Suppressor macrophage treated with lipopolysaccharide for 1 hour (primary cell): ENCODE measurements at regions not wholly inside any gene's neighbourhood (a gene's known extent, or its start where the extent isn't known, plus 50 kb on each side); places are given as distances from the start of the nearest gene placed in this dataset.
"Not testable (repeated sequence)": the region's sequence is repeated elsewhere in the genome, so short reads cannot be mapped to it uniquely, and the experiment has no call there.

Experiments
- DNase-seq, 3 donors: peaks; one replicate each; pipeline ENCODE4 v3.0.0-alpha.2; 2020 to 2022

DNA sequence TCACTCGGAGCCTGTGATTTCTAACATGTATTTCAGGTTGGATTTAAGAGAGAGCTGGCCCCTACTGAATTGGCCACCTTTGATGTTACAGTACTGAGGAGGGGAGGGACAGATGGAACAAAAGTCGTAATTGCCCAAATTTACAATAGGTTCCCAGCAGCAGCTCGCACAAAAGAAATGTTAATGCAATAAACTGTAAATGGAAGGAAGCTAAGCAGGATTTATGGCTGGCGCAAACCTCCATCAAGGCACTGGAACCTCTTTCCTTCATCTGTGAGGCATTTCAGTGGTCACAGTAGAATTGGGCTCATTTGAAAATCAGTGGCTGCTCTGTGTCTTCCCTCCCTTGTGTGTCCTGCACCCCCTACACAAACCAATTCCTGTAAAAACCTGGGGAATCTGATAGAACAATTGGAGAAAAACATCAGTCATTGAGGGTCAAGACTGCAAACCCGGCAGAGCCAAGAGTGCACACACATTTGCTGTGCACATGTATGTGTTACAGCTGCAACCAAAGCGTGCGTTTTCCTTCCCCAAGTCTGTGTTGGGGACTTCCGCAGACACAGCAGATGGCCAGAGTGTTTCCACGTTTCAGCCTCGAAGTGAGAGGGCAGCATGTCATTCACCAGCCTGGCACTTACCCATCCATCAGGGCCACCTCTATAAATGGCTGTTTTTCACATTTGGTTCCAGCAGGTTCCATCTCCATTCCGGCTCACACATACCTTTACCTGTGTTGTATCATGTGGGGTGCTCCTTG lies 192.8 kb downstream of the TM9SF2 start:
- DNase-seq = no peak

DNA sequence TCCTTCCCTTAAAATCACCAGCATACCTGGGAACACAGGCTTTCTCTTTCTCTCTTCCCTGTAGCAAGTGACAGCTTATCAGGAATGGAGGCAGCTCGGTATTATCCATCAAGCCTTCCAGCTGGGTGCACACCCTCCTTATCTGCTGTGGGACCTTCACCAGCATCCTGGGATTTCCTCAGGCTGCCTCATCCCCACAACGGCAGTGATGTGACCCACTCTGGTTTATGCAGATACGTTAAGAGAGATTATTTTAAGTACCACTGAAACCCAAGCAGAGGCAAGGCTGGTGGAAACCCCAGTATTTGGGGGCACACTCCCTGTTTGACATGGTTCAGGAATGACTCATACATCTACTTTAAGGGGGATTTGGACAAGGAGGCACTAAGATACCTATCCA lies 192.1 kb downstream of the TM9SF2 start:
- no peak for DNase-seq

DNA sequence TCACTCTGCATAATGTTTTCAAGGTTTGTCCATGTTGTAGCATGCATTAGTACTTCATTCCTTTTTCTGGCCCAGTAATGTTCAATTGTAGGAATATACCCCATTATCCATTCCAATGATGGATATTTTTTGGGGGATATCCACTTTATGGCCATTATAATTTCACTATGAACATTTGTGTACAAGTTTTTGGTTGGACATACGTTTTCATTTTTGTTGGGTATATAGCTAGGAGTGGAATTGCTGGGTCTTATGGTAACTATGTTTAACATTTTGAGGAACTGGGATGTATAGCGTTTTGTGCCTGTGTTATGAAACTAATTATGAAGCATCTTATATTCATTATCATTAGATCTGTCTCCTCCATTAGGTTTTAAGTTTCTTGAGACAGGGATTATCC lies 191.6 kb downstream of the TM9SF2 start:
- no peak for DNase-seq

DNA sequence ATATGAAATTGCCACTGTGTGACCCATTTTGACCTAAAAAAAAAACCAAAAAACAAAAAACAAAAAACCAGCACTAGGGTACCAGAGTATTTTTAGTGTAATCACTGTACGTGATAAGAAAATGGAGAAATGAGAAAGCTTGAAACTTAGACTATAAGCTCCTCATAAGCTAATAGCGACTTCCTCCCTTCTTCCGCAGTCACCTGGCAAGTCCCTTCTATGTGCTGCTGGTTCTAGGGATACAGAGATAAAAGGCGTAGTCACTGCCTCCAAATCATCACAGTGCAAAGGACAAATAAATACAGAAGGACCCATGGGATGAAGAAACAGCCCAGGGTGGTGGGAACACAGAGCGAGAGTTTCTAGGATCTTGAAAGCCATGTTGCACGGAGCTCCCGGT lies 190.3 kb downstream of the TM9SF2 start:
- DNase-seq = no peak

GRCh38 chr13:99690426-99691174 lies 189.3 kb downstream of the TM9SF2 start:
- DNase-seq = no peak

DNA sequence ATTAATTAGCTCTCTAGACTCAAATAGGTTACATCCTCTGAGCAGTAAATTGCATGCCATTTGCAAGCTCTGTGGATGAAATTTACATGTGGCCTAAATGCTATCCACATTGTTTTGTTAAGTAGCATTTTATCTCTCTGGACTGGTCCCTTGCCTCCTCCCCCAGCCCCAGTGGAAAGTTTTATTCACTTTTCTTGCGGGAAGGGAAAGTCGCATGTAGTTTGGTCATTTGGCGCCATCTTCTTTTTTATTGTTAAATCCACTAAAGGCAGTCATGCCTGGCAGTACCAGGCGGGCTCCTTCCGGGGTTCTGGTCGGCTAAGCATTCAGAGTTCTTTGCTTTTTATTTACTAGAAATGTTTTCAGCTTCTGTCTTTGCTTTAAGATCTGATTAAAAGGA lies 188.7 kb downstream of the TM9SF2 start:
- DNase-seq = no peak

- no peak for DNase-seq
Measured at GRCh38 chr13:99688776-99689175, 187.5 kb downstream of the TM9SF2 start.

DNA sequence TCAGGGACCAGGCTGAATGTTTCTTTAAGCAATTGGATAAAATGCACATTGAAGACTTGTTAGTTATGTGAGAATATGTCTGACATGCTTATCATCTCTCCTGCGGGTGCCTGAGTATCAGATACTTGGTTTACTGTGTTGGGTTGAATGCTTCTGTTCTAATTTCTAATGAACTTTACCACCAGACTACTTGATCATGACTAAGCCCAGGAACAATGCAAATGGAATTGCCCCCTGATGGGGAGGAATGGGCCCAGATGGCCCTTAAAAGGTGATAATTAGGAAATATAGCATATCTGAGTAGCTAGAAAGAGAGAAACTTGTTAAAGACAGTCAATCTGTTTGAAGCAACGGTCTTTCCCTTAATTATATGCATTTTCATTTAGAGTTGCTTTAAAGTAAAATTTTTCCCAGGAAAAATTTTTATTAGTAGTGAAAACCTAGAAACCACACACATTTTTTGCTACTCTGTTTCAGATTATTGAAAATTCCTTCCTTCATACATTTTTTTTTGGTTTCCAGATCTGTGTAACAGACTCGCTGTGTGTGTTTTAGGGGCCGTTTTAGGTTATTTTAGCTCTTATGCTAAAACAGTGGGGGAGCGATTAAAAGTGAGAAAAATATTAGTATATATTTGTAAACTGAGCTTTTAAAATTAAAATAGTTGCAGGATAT lies 186.6 kb downstream of the TM9SF2 start:
- no peak for DNase-seq

GRCh38 chr13:99686944-99687411 lies 185.7 kb downstream of the TM9SF2 start:
- no peak for DNase-seq

DNA sequence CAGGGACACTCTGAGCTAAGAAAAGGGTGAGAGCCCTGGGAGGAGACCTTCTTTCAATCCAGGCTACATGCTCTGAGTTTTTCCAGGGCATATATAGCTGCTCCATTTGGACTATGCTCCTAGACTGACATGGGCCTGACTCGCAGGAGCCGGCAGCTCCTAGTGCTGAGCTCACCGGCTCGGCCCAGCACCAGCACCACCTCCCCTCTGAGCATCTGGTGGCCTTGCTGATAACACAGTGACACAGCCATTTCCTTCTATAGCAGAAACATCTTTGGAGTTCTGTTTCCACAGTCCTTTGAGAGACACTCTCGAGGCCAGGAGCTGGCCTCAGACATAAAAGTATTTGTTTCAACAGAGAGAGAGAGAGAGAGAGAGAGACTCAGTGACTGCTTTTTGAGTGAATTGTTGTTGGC lies 184.9 kb downstream of the TM9SF2 start:
- no peak for DNase-seq

DNA sequence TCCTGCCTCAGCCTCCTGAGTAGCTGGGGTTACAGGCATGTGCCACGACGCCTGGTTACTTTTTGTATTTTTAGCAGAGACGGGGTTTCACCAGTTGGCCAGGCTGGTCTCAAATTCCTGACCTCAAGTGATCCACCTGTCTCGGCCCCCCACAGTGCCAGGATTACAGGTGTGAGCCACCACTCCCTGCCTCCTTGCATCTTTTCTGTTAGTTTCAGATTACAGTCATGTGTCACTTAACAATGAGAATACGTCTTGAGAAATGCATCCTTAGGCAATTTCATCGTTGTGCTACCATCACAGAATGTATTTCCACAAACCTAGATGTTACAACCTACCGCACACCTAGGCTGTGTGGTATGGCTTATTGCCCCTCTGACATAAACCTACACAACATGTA lies 180.4 kb downstream of the TM9SF2 start:
- DNase-seq = no peak

- no peak for DNase-seq
Measured at GRCh38 chr13:99677116-99677951, 176.1 kb downstream of the TM9SF2 start.

GRCh38 chr13:99671746-99672145 lies 170.5 kb downstream of the TM9SF2 start:
- no peak for DNase-seq

DNA sequence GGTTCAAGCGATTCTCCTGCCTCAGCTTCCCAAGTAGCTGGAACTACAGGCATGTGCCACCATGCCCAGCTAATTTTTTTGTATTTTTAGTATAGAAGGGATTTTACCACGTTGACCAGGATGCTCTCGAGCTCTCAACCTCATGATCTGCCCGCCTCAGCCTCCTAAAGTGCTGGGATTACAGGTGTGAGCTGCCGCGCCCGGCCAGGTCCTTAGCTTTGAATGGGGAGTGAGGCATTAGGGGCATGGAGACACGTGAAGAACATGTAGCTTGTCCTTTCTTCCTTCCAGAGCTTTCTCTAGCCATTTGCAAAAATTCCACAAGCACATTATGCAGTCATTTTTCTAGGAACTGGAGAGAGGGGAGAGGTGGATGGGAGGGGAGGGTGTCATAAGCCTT lies 167.8 kb downstream of the TM9SF2 start:
- not testable (repeated sequence) for DNase-seq

DNA sequence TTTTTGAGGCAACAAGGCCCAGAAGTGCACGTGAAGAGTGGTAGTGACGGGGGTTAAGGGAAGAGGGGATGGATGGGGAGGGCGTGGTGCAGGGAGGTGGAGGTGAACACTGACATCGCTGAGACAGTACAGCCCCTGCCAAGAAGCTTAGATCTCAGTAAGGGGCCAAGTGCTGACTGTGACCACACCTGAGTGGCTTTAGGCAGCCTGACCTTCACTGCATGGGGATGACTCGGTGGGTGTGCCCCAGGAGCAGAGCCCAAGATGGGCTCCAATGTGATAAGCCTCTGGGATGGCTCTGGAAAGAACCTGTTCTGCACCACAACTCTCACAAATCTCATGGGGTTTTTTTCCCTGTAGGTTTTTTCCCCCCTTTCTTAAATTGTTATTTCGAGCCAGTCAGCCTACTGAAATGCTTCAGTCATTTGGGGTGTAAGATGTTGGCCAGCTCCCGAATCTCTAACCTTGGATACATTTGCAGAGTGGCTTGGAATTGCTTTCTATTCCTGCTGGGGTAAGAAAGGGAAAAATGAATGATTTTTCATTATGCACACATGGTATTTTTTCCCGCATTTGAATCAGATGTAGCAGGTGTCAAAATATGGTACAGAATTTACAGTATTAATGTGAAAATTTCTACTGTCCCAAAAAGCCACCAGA lies 165.0 kb downstream of the TM9SF2 start:
- DNase-seq = no peak

DNA sequence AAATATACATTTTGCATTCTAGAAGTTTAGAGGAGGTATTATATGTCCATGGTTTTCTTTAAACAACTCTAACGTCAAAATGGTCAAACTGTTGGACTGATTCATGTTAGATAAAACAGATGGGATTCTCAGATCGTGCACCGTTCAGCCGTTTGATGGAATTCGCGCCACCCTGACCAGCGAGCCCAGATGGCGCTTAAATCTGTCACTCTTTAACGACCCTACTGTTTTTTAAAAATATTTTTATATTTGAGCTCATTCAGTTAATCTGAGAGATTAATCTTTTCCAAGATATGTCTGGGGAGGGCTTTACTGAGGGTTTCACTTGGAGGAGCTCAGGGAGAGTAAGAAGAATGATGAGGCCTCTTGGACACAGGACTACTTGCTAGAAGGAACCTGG lies 164.4 kb downstream of the TM9SF2 start:
- DNase-seq = no peak

- DNase-seq = no peak
Measured at GRCh38 chr13:99663908-99664307, 162.6 kb downstream of the TM9SF2 start.

DNA sequence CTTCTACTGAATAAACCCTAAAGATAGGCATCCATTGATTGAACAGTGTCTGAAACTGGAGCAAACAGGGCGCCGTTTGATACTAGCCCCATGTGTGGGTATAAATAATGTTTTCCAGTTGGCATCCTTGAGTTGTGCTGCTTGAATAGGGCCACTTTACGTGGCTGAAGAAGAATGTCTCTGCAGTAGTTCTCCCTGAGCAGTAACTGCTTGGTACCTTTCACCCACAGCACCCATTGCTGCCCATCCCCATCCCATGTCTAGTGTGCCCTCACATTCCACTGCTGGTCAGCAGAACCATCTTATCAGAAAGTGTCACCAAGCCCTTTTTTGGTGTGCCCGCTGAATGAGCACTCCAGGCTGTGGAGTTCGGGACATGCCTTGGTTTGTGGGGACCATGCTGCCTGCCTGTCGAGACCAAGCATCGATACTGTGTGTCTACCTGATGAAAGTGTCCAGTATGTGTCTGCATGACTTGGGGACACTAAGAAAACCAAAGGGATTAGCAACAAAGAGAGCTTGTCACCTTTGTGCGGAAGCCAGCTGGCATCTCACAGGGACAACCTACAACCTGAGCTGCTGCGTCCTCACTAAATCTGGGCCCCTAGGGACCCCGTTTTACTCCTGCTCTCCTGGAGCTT lies 162.0 kb downstream of the TM9SF2 start:
- no peak for DNase-seq

- DNase-seq = no peak
Measured at GRCh38 chr13:99662678-99663077, 161.4 kb downstream of the TM9SF2 start.

GRCh38 chr13:99661791-99662190 lies 160.5 kb downstream of the TM9SF2 start:
- DNase-seq = no peak

DNA sequence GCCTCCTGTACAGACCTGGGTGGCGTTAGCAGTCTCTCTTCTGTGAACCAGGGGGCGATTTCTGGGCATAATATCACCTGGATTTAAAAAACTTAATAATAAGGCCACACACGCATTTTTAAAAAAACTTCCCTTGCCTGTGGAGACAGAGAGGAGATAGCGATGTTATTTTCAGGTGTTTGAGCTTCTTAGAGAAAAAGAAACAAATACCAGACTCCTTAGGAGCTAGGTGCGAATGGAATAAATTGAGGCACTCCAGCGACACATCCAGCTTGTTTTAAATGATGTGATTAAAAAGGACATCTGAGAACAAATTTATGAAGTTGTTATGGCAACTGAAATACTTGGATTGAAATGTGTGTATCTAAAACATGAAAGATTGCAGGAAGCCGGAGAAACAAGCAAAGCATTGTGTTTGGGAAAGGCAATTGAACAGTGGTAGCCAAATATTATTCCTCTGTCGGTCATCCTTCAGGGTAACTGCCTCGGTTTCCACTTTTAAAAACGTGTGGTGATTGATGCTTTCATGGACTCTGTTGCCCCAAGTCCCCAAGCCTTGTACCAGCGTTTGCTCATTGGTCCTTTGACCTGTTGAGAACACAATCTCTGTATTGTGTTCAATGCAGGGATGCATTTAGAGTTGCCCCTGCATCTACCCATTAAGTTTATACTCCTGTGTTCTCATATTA lies 158.7 kb downstream of the TM9SF2 start:
- DNase-seq = no peak
